ENCODE measurements at regions not wholly inside any gene's neighbourhood (a gene's known extent, or its start where the extent isn't known, plus 50 kb on each side); places are given as distances from the start of the nearest gene placed in this dataset.
"Not testable (repeated sequence)": the region's sequence is repeated elsewhere in the genome, so short reads cannot be mapped to it uniquely, and the experiment has no call there.

- peaks cover 52 to 98% (median 93%) of the 10 kb centered on the region in 10 experiments for H3K4me1 ChIP-seq
- no peaks in the 10 kb centered on the region for H3K27me3 ChIP-seq
- H3K36me3 ChIP-seq: peaks cover 0 to 5% (median 0%) of the 10 kb centered on the region in 11 experiments; a peak in 3 of 22 replicates
- peaks cover 0 to 8% (median 0%) of the 10 kb centered on the region in 11 experiments; a peak in 4 of 22 replicates for H4K20me1 ChIP-seq
- no peak for TF ChIP-seq Cebpa-rat (IDR thresholded peaks at IDR 0.05)
- no peak overlapping the region; a peak in 1 of 20 replicates for H3K4me3 ChIP-seq
- H3K9me3 ChIP-seq (replicated peaks in 1 of 11): no peaks in the 10 kb centered on the region
- peak overlapping the region in 2 of 11 experiments; percentile 81 to 82; a peak in 3 of 22 replicates for H3K27ac ChIP-seq
- peak overlapping the region in 3 of 11 experiments; percentile 16 to 45 (median 26); a peak in 3 of 22 replicates for H3K9ac ChIP-seq
- peak overlapping the region; percentile 29 to 100 (median 65); a peak in 21 of 22 replicates for H3K4me2 ChIP-seq
Observed at GRCh38 chr22:49660794-49661781, 166.6 kb downstream of the BRD1 start.

DNA sequence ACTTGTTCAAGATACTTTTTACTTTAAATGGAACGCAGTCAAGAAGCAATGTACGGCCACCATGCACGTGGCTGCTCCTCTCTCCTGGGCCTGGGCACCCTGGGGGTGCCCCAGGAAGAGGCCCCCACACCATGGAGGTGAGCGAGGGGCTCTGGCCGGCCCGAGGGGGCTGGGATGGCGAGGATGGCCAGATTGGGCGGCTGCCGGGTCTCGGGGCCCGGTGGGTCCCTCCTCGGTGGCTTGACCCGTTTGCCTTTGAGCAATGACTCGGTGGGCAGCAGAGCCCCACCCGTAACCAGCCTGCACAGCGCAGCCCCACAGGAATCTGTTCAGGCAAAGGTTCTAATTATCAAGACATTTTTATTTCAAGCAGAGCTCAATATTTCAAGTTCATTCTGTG is 167.4 kb downstream of the BRD1 start:
- Histone ChIP-seq H3K4me3 (no peak overlapping the region), H3K4me1 (peaks cover 52 to 98% (median 93%) of the 10 kb centered on the region in 10 experiments), H3K9me3 (replicated peaks in 1 of 11) (no peaks in the 10 kb centered on the region), H3K27me3 (no peaks in the 10 kb centered on the region), H4K20me1 (peaks cover 0 to 13% (median 0%) of the 10 kb centered on the region in 11 experiments; a peak in 4 of 22 replicates), H3K4me2 (peak overlapping the region in 7 of 11 experiments; percentile 53 to 100 (median 99); a peak in 13 of 22 replicates), H3K9ac (peak overlapping the region in 1 of 11 experiments; percentile 10; a peak in 1 of 22 replicates), H3K36me3 (peaks cover 0 to 12% (median 5%) of the 10 kb centered on the region in 11 experiments; a peak in 16 of 22 replicates), H3K27ac (peak overlapping the region in 3 of 11 experiments; percentile 34 to 82 (median 81); a peak in 4 of 22 replicates)
- TF ChIP-seq Cebpa-rat (IDR thresholded peaks at IDR 0.05): no peak

DNA sequence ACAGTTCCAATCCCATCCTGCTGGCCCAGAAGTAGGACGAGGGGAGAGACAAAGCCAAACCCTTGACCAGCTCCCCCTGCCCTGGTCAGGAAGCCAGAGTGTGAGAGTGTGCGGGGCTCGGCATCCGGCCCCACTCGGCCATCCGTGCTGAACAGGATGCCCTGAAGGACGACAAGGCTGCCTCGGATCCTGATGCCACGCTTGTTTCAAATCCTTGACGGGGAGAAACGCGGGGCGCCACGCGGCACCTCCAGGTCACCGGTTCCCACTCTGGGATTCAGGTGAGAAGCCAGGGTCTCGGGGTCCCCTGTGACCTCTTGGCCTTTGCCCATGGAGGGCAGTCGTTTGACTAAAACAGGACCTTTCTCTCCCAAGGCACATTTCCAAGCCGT is 167.8 kb downstream of the BRD1 start:
- Histone ChIP-seq H3K9me3 (replicated peaks in 1 of 11) (no peaks in the 10 kb centered on the region), H3K27ac (peak overlapping the region in 3 of 11 experiments; percentile 81 to 85 (median 82); a peak in 4 of 22 replicates), H3K36me3 (peaks cover 0 to 16% (median 9%) of the 10 kb centered on the region in 11 experiments; a peak in 17 of 22 replicates), H3K27me3 (no peaks in the 10 kb centered on the region), H3K4me2 (peak overlapping the region in 8 of 11 experiments; percentile 53 to 100 (median 99); a peak in 14 of 22 replicates), H3K4me1 (peaks cover 52 to 98% (median 93%) of the 10 kb centered on the region in 10 experiments), H4K20me1 (peaks cover 0 to 17% (median 0%) of the 10 kb centered on the region in 11 experiments; a peak in 4 of 22 replicates), H3K4me3 (no peak overlapping the region), H3K9ac (peak overlapping the region in 2 of 11 experiments; percentile 9 to 81; a peak in 2 of 22 replicates)
- no peak for TF ChIP-seq Cebpa-rat (IDR thresholded peaks at IDR 0.05)

DNA sequence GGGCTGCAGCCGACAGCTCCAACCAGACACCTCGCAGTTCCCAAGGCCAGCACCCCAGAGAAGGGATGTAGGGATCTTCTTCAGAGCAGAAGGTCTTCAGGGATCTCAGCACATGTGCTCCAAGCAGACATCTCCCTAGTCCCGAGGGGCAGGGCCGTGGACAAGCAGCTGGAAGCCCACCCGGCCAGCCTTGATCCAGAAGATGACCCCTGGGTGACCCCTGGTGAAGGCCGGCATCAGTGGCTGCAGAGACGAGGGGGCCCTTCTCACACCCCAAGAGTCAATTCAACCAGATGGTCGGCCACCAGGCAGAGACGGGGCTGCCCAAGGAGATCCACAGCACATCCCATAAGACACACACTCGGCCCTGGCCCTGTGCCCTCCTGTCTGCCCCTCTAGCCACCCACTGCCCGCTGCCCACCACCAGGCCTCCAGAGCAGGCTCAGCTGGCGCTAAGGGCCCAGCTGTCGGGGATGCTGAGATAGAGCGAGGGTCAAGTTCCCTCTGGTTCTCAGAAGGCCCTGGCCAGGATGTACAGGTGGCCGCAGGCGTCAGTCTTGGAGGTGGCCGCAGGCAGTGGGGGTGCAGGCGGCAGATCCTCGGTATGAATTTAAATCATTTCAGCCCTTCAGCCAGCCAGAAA is 168.3 kb downstream of the BRD1 start:
- peak overlapping the region in 8 of 11 experiments; percentile 93 to 100 (median 99); a peak in 16 of 22 replicates for H3K4me2 ChIP-seq
- H3K27ac ChIP-seq: peak overlapping the region in 4 of 11 experiments; percentile 64 to 85 (median 82); a peak in 6 of 22 replicates
- peaks cover 0 to 22% (median 13%) of the 10 kb centered on the region in 11 experiments; a peak in 17 of 22 replicates for H3K36me3 ChIP-seq
- no peak overlapping the region for H3K4me3 ChIP-seq
- peak overlapping the region in 4 of 11 experiments; percentile 18 to 81 (median 45); a peak in 3 of 22 replicates for H3K9ac ChIP-seq
- no peaks in the 10 kb centered on the region for H3K9me3 ChIP-seq (replicated peaks in 1 of 11)
- H4K20me1 ChIP-seq: peaks cover 0 to 22% (median 0%) of the 10 kb centered on the region in 11 experiments; a peak in 4 of 22 replicates
- H3K27me3 ChIP-seq: no peaks in the 10 kb centered on the region
- H3K4me1 ChIP-seq: peaks cover 52 to 98% (median 93%) of the 10 kb centered on the region in 10 experiments
- TF ChIP-seq Cebpa-rat (IDR thresholded peaks at IDR 0.05): no peak

DNA sequence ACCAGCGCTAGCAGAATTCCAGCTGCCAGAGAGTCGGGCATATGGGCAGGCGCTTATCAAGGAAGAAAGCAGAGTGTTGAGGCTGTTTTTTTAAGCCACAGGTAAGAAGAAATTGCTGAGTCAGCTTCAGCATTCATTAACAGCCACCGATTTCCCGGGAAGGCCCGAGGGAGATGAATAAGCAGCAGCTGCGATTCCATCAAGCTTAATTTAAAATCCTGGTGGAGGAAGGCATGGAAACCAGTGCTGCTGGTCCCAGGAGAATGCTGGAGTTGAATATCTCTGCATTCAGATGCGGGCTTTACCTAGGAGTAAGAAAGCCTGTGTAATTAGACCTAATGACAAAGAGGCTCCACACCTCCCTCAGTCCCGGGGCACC is 168.8 kb downstream of the BRD1 start:
- peaks cover 48 to 97% (median 90%) of the 10 kb centered on the region in 10 experiments for H3K4me1 ChIP-seq
- peak overlapping the region in 5 of 11 experiments; percentile 18 to 81 (median 78); a peak in 5 of 22 replicates for H3K9ac ChIP-seq
- peak overlapping the region in 8 of 11 experiments; percentile 93 to 100 (median 99); a peak in 16 of 22 replicates for H3K4me2 ChIP-seq
- no peak overlapping the region; a peak in 1 of 20 replicates for H3K4me3 ChIP-seq
- H4K20me1 ChIP-seq: peaks cover 0 to 26% (median 0%) of the 10 kb centered on the region in 11 experiments; a peak in 5 of 22 replicates
- no peak for TF ChIP-seq Cebpa-rat (IDR thresholded peaks at IDR 0.05)
- H3K9me3 ChIP-seq (replicated peaks in 1 of 11): peaks cover 0 to under 1% (median 0%) of the 10 kb centered on the region in 11 experiments; a peak in 1 of 22 replicates
- no peaks in the 10 kb centered on the region for H3K27me3 ChIP-seq
- H3K27ac ChIP-seq: peak overlapping the region in 6 of 11 experiments; percentile 64 to 85 (median 78); a peak in 9 of 22 replicates
- peaks cover 0 to 27% (median 18%) of the 10 kb centered on the region in 11 experiments; a peak in 17 of 22 replicates for H3K36me3 ChIP-seq

DNA sequence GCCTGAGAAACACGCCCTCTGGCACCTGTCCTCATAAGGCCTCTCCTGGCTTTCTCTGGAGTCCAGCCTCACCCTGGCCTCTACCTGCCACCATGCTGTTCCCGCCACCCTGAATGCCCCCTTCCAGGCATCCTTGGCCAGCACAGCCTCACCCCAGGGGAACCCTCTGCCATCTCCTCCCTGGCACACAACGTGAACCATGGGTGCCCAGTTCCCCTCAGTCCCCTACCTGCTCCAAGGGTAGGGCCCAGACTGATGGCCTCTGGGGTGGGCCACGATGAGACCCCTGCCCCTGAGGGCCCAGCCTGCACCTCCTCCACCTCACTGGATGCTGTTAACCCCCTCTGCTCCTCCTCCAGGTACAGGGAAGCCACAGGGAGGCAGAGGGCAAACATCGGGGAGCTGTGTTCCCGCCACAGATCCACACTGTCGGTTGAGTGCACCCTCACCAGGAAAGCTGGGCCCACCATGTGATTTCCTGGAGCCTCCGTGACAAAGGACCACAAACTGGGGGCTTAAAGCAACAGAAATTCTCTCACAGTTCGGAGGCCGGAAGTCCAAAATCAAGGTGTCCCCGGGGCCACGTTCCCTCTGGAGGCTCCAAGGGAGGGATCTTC is 169.6 kb downstream of the BRD1 start:
- Histone ChIP-seq H3K4me2 (peak overlapping the region; percentile 93 to 100 (median 99)), H3K4me3 (peak overlapping the region in 9 of 10 experiments; percentile 65 to 82 (median 77); a peak in 17 of 20 replicates), H3K9me3 (replicated peaks in 1 of 11) (peaks cover 0 to 9% (median 0%) of the 10 kb centered on the region in 11 experiments; a peak in 6 of 22 replicates), H3K4me1 (peaks cover 45 to 91% (median 82%) of the 10 kb centered on the region in 10 experiments), H3K27me3 (no peaks in the 10 kb centered on the region), H3K9ac (peak overlapping the region in 7 of 11 experiments; percentile 26 to 81 (median 76); a peak in 14 of 22 replicates), H4K20me1 (peaks cover 0 to 34% (median 0%) of the 10 kb centered on the region in 11 experiments; a peak in 5 of 22 replicates), H3K27ac (peak overlapping the region in 10 of 11 experiments; percentile 16 to 85 (median 70); a peak in 19 of 22 replicates), H3K36me3 (peaks cover 0 to 35% (median 26%) of the 10 kb centered on the region in 11 experiments; a peak in 20 of 22 replicates)
- no peak for TF ChIP-seq Cebpa-rat (IDR thresholded peaks at IDR 0.05)

DNA sequence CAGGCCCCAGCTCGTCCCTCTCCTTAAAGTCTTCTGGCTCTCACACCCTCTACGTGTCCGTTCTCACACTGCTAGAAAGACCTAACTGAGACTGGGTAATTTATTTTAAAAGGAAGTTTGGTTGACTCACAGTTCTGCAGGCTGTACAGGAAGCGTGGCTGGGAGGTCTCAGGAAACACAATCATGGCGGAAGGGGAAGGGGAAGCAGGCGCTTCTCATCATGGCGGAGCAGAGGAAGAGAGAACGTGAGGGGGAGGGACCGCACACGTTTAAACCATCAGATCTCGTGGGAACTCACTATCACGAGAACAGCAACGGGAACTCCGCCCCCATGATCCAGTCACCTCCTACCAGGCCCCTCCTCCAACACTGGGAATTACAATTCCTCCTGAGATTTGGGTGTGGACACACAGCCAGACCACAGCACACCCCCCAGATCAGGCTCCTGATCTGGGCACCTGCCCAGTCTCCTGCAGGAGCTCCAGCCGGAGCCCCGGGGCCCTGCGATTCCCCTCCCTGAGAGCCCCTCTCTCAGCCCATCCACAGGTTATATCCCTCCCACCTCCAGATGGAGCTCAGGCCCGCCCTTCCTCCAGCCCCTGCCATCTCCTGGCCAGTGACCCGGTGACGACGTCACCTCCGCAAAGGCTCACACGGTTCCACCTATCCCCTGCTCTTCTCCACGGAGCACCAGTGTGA is 170.2 kb downstream of the BRD1 start:
- H3K4me3 ChIP-seq: peak overlapping the region; percentile 65 to 82 (median 76)
- H3K9ac ChIP-seq: peak overlapping the region in 10 of 11 experiments; percentile 51 to 81 (median 72); a peak in 20 of 22 replicates
- peaks cover 4 to 41% (median 33%) of the 10 kb centered on the region in 11 experiments; a peak in 20 of 22 replicates for H3K36me3 ChIP-seq
- H3K4me1 ChIP-seq: peaks cover 45 to 85% (median 75%) of the 10 kb centered on the region in 10 experiments
- no peaks in the 10 kb centered on the region for H3K27me3 ChIP-seq
- peak overlapping the region; percentile 93 to 100 (median 99) for H3K4me2 ChIP-seq
- peaks cover 0 to 41% (median 0%) of the 10 kb centered on the region in 11 experiments; a peak in 5 of 22 replicates for H4K20me1 ChIP-seq
- H3K9me3 ChIP-seq (replicated peaks in 1 of 11): peaks cover 0 to 16% (median 5%) of the 10 kb centered on the region in 11 experiments; a peak in 14 of 22 replicates
- peak overlapping the region in 10 of 11 experiments; percentile 45 to 85 (median 70); a peak in 20 of 22 replicates for H3K27ac ChIP-seq
- no peak for TF ChIP-seq Cebpa-rat (IDR thresholded peaks at IDR 0.05)

DNA sequence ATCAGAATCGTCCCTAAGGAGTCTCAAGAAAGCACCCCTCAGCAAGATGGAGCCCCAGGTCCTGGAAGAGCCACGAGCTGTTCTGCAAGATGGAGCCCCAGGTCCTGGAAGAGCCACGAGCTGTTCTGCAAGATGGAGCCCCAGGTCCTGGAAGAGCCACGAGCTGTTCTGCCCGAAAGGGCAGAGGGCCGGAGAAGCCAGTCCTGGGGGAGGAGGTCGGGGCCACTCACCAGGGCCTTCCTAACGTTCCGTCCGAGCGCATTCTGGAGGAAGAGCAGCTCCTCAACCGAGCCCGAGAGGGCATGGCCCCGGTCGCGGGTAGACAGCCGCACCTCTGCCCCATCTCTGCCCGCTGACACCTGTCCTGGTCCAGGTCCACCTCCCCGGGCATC is 170.8 kb downstream of the BRD1 start:
- H3K27me3 ChIP-seq: not testable (repeated sequence)
- Histone ChIP-seq H3K9ac (peak overlapping the region in 10 of 11 experiments; percentile 51 to 81 (median 72); a peak in 20 of 22 replicates), H3K9me3 (replicated peaks in 1 of 11) (peaks cover 0 to 21% (median 10%) of the 10 kb centered on the region in 11 experiments; a peak in 17 of 22 replicates)

More for the DNA sequence above, 170.8 kb downstream of the BRD1 start:
- peak overlapping the region in 10 of 11 experiments; percentile 45 to 85 (median 70); a peak in 20 of 22 replicates for H3K27ac ChIP-seq
- H3K4me2 ChIP-seq: peak overlapping the region; percentile 93 to 100 (median 99)
- peaks cover 9 to 47% (median 38%) of the 10 kb centered on the region in 11 experiments; a peak in 21 of 22 replicates for H3K36me3 ChIP-seq
- peaks cover 0 to 46% (median 0%) of the 10 kb centered on the region in 11 experiments; a peak in 5 of 22 replicates for H4K20me1 ChIP-seq
- peak overlapping the region; percentile 65 to 82 (median 76) for H3K4me3 ChIP-seq
- peaks cover 42 to 79% (median 71%) of the 10 kb centered on the region in 10 experiments for H3K4me1 ChIP-seq
